H1 (cell line): ENCODE measurements at regions not wholly inside any gene's neighbourhood (a gene's known extent, or its start where the extent isn't known, plus 50 kb on each side); places are given as distances from the start of the nearest gene placed in this dataset.

Source experiments
- CEBPB ChIP-seq: IDR thresholded peaks from 2 replicates; pipeline ENCODE4 v1.6.1; 2012; ENCODE audit warnings: low read depth, low read length
- EP300 ChIP-seq, 2 experiments: IDR thresholded peaks; 1 replicate in 1 of 2; 2 replicates in 1 of 2; pipeline ENCODE4 v1.6.1; 2011 to 2012; ENCODE audit warnings: low read depth in 2 of 2, low read length in 2 of 2, mild to moderate bottlenecking in 2 of 2, borderline replicate concordance in 1 of 2, inconsistent platforms in 1 of 2, moderate library complexity in 1 of 2
- EZH2 ChIP-seq: fragments of 200-600 bp; sonication (generic); IDR thresholded peaks from 2 replicates; pipeline ENCODE4 v1.7.1; 2012; ENCODE audit warnings: low read depth, mild to moderate bottlenecking, moderate library complexity, low read length, inconsistent platforms; ENCODE audit not compliant: severe bottlenecking
- GTF2F1 ChIP-seq: IDR thresholded peaks from 2 replicates; pipeline ENCODE4 v1.6.1; 2012; ENCODE audit warnings: low read depth, low read length, improper control_type of control experiment, borderline replicate concordance
- KDM4A ChIP-seq: IDR thresholded peaks from one replicate; pipeline ENCODE4 v1.7.1; 2012; ENCODE audit warnings: low read depth, mild to moderate bottlenecking, moderate library complexity, low read length, inconsistent platforms; ENCODE audit not compliant: severe bottlenecking
- POLR2A ChIP-seq, 2 experiments: IDR thresholded peaks; 1 replicate in 1 of 2; 2 replicates in 1 of 2; pipeline ENCODE4 v1.6.1; 2011; ENCODE audit warnings: low read depth in 2 of 2, low read length in 2 of 2, mild to moderate bottlenecking in 2 of 2; ENCODE audit errors: control extremely low read depth in 1 of 2
- POU5F1 ChIP-seq: IDR thresholded peaks from 2 replicates; pipeline ENCODE4 v1.6.1; 2011; ENCODE audit warnings: low read depth, mild to moderate bottlenecking, low read length, moderate library complexity
- RXRA ChIP-seq: IDR thresholded peaks from 2 replicates; pipeline ENCODE4 v1.6.1; 2011; ENCODE audit warnings: low read depth, mild to moderate bottlenecking, low read length, moderate library complexity; ENCODE audit not compliant: insufficient read depth
- SP2 ChIP-seq: IDR thresholded peaks from 2 replicates; pipeline ENCODE4 v1.6.1; 2012; ENCODE audit warnings: mild to moderate bottlenecking, low read length, inconsistent platforms
- TBP ChIP-seq: IDR thresholded peaks from 2 replicates; pipeline ENCODE4 v1.6.1; 2011; ENCODE audit warnings: low read depth, low read length, improper control_type of control experiment

DNA sequence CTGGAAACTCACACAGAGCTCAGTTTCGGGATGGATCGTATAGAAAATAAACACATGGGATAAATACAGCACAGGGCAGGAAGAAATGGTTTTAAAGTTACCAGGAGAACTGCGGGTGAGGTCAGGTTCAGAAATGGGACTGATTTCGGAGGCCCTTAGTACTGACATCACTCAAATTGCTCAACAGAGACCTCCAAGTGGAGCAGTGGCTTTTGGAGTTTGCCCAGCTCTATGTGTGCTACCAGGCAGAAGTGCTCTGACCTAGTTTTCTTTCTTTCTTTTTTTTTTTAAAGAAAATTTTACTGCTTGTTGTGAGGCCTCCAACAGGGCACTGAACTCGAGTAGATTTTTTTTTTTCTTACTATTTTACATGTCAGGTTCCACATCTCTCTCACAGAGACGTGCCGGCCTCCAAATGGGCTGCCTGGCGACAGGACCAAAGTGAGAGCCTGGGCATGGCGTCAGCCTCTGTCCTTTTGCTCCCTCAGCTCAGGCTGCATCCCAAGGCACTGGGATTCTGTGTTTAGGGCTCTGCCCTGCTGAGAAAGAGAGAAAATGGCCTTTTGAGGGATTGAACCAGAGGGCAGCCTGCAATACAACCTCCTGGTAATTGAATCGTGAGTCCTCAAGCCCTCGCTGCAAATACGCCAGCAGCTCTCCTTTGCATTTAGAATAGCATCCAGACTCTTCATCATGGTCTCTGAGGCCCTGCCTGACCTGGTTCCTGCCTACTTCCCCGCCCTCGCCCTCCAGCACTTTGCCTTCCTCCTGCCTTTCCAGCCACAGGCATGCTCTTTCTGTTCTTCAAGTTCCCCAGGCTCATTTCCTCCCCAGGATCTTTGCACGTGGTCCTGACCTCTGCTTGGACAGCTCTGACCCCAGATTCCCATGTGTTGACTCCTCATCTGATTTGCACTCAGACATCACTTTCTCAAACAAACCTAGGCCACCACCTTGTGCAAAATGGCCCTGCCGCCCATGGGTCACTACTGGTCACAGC, 173.5 kb downstream of the FGF1 start (continued):
- TF ChIP-seq EP300 (IDR thresholded peaks at IDR 0.05; ENCODE audit: borderline replicate concordance in 1 of 2, low read depth in 2 of 2, low read length in 2 of 2): no peak
- TF ChIP-seq TBP: no peak
- TF ChIP-seq POLR2A (IDR thresholded peaks at IDR 0.05; ENCODE audit: control extremely low read depth in 1 of 2, low read depth in 2 of 2, low read length in 2 of 2): no peak
- TF ChIP-seq KDM4A: no peak
- TF ChIP-seq POU5F1: no peak
- no peak for TF ChIP-seq SP2
- TF ChIP-seq GTF2F1: no peak
- no peak for TF ChIP-seq RXRA
- TF ChIP-seq CEBPB: no peak
- TF ChIP-seq EZH2: no peak
